Loucy (cell line): ENCODE measurements at regions not wholly inside any gene's neighbourhood (a gene's known extent, or its start where the extent isn't known, plus 50 kb on each side); places are given as distances from the start of the nearest gene placed in this dataset.

Experiments
- H2AFZ ChIP-seq: fragments of 200-600 bp; sonication (generic); 2 replicates; pipeline ENCODE4 v1.6.0; 2016; ENCODE audit warnings: antibody characterized with exemption, mild to moderate bottlenecking, low read length, moderate library complexity
- H3F3A ChIP-seq: fragments of 200-600 bp; 2 replicates; pipeline ENCODE4 v1.6.0; 2016; ENCODE audit warnings: antibody characterized with exemption, low read depth, mild to moderate bottlenecking
- H3K27me3 ChIP-seq: fragments of 200-600 bp; sonication (generic); 2 replicates; pipeline ENCODE4 v1.6.1; 2014; ENCODE audit warnings: low read length, mild to moderate bottlenecking; ENCODE audit not compliant: insufficient read depth, poor library complexity, severe bottlenecking
- H3K36me3 ChIP-seq: fragments of 200-600 bp; sonication (generic); 2 replicates; pipeline ENCODE4 v1.6.1; 2016; ENCODE audit warnings: low read length; ENCODE audit not compliant: insufficient read depth
- H3K4me1 ChIP-seq: fragments of 200-600 bp; sonication (generic); 2 replicates; pipeline ENCODE4 v1.5.1; 2014; ENCODE audit warnings: low read length, mild to moderate bottlenecking; ENCODE audit not compliant: insufficient read depth, poor library complexity, severe bottlenecking
- H3K4me2 ChIP-seq: fragments of 200-600 bp; sonication (generic); 2 replicates; pipeline ENCODE4 v1.6.0; 2014; ENCODE audit warnings: antibody characterized with exemption, low read length, low read depth, mild to moderate bottlenecking; ENCODE audit not compliant: poor library complexity, severe bottlenecking
- H3K4me3 ChIP-seq: fragments of 200-600 bp; sonication (generic); 2 replicates; pipeline ENCODE4 v1.5.1; 2014; ENCODE audit warnings: low read length, mild to moderate bottlenecking, mixed read lengths; ENCODE audit not compliant: poor library complexity, severe bottlenecking
- H3K79me2 ChIP-seq: fragments of 200-600 bp; sonication (generic); 2 replicates; pipeline ENCODE4 v1.6.1; 2014; ENCODE audit warnings: low read length; ENCODE audit not compliant: insufficient read depth
- H3K9ac ChIP-seq: fragments of 200-600 bp; sonication (generic); 2 replicates; pipeline ENCODE4 v1.6.0; 2014; ENCODE audit warnings: mild to moderate bottlenecking, low read depth, low read length, moderate library complexity; ENCODE audit not compliant: poor library complexity, severe bottlenecking
- H3K9me2 ChIP-seq: fragments of 200-600 bp; sonication (generic); replicated peaks from 2 replicates; pipeline ENCODE4 v1.6.1; 2016; ENCODE audit warnings: low read depth, low read length, mixed read lengths
- H3K9me3 ChIP-seq: fragments of 200-600 bp; sonication (generic); 2 replicates; pipeline ENCODE4 v1.6.1; 2014; ENCODE audit warnings: mild to moderate bottlenecking, antibody characterized with exemption, low read length, low read depth; ENCODE audit not compliant: insufficient read depth
- H4K20me1 ChIP-seq: fragments of 200-600 bp; sonication (generic); 2 replicates; pipeline ENCODE4 v1.6.0; 2014; ENCODE audit warnings: antibody characterized with exemption, low read length, mild to moderate bottlenecking; ENCODE audit not compliant: insufficient read depth, poor library complexity, severe bottlenecking
- EZH2phosphoT487 ChIP-seq: fragments of 200-600 bp; IDR thresholded peaks from 2 replicates; pipeline ENCODE4 v1.6.1; 2018; ENCODE audit warnings: antibody characterized with exemption, mild to moderate bottlenecking, moderate library complexity, borderline replicate concordance
- TF ChIP-seq, protein P1 (sequence below): fragments of 200-600 bp; sonication (generic); conservative IDR thresholded peaks from 2 replicates; pipeline ENCODE4 v1.5.1; 2014; ENCODE audit warnings: mild to moderate bottlenecking, antibody characterized with exemption, low read length

DNA sequence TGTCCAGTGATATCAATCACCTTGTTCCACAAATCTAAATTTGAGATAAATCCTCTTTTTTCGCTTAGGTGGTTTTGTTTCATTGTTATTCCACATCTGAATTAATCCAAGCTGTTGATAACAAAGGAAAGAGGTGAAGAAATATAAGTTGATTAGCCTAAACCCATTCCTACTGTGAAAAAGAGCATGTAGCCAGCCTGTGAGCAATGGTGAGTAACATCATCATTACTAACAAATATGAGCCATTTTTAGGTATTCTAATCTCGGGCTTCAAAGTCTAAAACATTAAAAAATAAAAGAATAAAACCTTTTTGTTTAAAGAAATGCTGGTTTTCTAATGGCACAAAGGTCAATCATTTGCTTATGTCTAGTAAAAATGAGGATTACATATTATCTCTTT lies 52.1 kb upstream of the P3H2 start:
- Histone ChIP-seq H3F3A (no peaks in the 10 kb centered on the region), H3K27me3 (no peaks in the 10 kb centered on the region), H3K4me1 (no peaks in the 10 kb centered on the region), H3K4me3 (no peak overlapping the region), H3K36me3 (no peaks in the 10 kb centered on the region), H3K4me2 (no peak overlapping the region), H3K79me2 (no peaks in the 10 kb centered on the region), H2AFZ (no peak overlapping the region), H3K9me3 (no peaks in the 10 kb centered on the region), H4K20me1 (no peaks in the 10 kb centered on the region), H3K9ac (no peak overlapping the region), H3K9me2 (no peaks in the 10 kb centered on the region)
- TF ChIP-seq, protein P1, sequence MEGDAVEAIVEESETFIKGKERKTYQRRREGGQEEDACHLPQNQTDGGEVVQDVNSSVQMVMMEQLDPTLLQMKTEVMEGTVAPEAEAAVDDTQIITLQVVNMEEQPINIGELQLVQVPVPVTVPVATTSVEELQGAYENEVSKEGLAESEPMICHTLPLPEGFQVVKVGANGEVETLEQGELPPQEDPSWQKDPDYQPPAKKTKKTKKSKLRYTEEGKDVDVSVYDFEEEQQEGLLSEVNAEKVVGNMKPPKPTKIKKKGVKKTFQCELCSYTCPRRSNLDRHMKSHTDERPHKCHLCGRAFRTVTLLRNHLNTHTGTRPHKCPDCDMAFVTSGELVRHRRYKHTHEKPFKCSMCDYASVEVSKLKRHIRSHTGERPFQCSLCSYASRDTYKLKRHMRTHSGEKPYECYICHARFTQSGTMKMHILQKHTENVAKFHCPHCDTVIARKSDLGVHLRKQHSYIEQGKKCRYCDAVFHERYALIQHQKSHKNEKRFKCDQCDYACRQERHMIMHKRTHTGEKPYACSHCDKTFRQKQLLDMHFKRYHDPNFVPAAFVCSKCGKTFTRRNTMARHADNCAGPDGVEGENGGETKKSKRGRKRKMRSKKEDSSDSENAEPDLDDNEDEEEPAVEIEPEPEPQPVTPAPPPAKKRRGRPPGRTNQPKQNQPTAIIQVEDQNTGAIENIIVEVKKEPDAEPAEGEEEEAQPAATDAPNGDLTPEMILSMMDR, result no peak
- TF ChIP-seq EZH2phosphoT487, result no peak
